A549 (cell line): ENCODE measurements at regions not wholly inside any gene's neighbourhood (a gene's known extent, or its start where the extent isn't known, plus 50 kb on each side); places are given as distances from the start of the nearest gene placed in this dataset.

ENCODE experiments used
- EP300 ChIP-seq, 2 experiments: fragments of >200 bp; sonication (Bioruptor Twin); formaldehyde crosslinking; IDR thresholded peaks; 2 replicates in 1 of 2; 3 replicates in 1 of 2; pipeline ENCODE4 v1.6.1; 2016 to 2017
- ESRRA ChIP-seq: fragments of 150-350 bp; IDR thresholded peaks from 2 replicates; pipeline ENCODE4 v1.6.1; 2014; ENCODE audit warnings: mild to moderate bottlenecking, low read length, borderline replicate concordance
- GATA3 ChIP-seq: IDR thresholded peaks from 2 replicates; pipeline ENCODE4 v1.6.1; 2012; ENCODE audit warnings: borderline replicate concordance
- HDAC2 ChIP-seq: fragments of 200-600 bp; sonication (generic); IDR thresholded peaks from 2 replicates; pipeline ENCODE4 v1.6.1; 2016
- MYC ChIP-seq: IDR thresholded peaks from 2 replicates; pipeline ENCODE4 v1.6.1; 2012; ENCODE audit warnings: mild to moderate bottlenecking, inconsistent platforms, low read length, improper control_type of control experiment, borderline replicate concordance
- POLR2AphosphoS2 ChIP-seq: conservative IDR thresholded peaks from 2 replicates; pipeline ENCODE4 v1.6.1; 2012; ENCODE audit warnings: low read length, improper control_type of control experiment, inconsistent platforms
- RAD21 ChIP-seq, 2 experiments: fragments of >200 bp in 1 of 2; sonication (Bioruptor Twin) in 1 of 2; formaldehyde crosslinking in 1 of 2; IDR thresholded peaks in 1 of 2; conservative IDR thresholded peaks in 1 of 2; 2 replicates in 1 of 2; 3 replicates in 1 of 2; pipeline ENCODE4 v1.6.1; 2012 to 2018; ENCODE audit warnings: inconsistent platforms in 1 of 2
- SREBF2 ChIP-seq: fragments of 450-650 bp; IDR thresholded peaks from 2 replicates; pipeline ENCODE4 v1.6.1; 2014; ENCODE audit warnings: mild to moderate bottlenecking, moderate library complexity
- ZC3H11A ChIP-seq: fragments of 450-650 bp; IDR thresholded peaks from 2 replicates; pipeline ENCODE4 v1.6.1; 2014; ENCODE audit warnings: antibody characterized with exemption, mild to moderate bottlenecking
- TF ChIP-seq, protein P1 (sequence below): fragments of >200 bp; sonication (Bioruptor Twin); formaldehyde crosslinking; IDR thresholded peaks from 3 replicates; pipeline ENCODE4 v1.5.1; 2016
- TF ChIP-seq, protein P2 (sequence below): fragments of 450-650 bp; IDR thresholded peaks from 2 replicates; pipeline ENCODE4 v1.6.1; 2014; ENCODE audit warnings: antibody characterized with exemption
- TF ChIP-seq, protein P3 (sequence below): IDR thresholded peaks from 2 replicates; pipeline ENCODE4 v1.6.1; 2012
- TF ChIP-seq, protein P4 (sequence below): fragments of 250-450 bp; sonication (Bioruptor Pico); IDR thresholded peaks from 2 replicates; pipeline ENCODE4 v1.5.0; 2021; ENCODE audit warnings: mild to moderate bottlenecking, moderate library complexity, borderline replicate concordance

DNA sequence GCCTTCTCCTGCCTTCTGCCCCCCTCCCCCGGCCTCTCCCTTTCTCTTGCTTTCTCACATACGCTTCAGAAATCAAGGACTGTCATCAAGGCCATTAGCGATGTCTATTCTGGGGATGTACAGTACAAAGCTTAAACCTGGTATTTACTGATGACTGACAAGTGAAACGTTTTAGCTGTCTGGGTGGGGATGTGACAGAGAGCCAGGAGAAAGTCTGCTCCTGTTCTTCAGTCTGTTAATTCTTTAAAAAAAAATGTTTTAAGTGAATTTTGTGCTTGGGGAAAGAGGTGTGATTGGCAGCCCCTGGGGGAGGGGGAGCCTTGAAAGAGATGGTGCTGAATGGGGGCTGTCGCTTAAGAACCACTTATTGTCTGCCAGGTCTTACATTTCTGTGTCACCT lies 283.0 kb upstream of the PLXNA2 start:
- TF ChIP-seq RAD21 (conservative IDR thresholded peaks at IDR 0.05 in 1 of 2, IDR thresholded peaks at IDR 0.05 in 1 of 2) (no peak), HDAC2 (no peak), ZC3H11A (no peak), MYC (no peak), ESRRA (no peak), GATA3 (no peak), POLR2AphosphoS2 (no peak), EP300 (IDR thresholded peaks at IDR 0.05) (no peak), SREBF2 (no peak)
- TF ChIP-seq, protein P1, sequence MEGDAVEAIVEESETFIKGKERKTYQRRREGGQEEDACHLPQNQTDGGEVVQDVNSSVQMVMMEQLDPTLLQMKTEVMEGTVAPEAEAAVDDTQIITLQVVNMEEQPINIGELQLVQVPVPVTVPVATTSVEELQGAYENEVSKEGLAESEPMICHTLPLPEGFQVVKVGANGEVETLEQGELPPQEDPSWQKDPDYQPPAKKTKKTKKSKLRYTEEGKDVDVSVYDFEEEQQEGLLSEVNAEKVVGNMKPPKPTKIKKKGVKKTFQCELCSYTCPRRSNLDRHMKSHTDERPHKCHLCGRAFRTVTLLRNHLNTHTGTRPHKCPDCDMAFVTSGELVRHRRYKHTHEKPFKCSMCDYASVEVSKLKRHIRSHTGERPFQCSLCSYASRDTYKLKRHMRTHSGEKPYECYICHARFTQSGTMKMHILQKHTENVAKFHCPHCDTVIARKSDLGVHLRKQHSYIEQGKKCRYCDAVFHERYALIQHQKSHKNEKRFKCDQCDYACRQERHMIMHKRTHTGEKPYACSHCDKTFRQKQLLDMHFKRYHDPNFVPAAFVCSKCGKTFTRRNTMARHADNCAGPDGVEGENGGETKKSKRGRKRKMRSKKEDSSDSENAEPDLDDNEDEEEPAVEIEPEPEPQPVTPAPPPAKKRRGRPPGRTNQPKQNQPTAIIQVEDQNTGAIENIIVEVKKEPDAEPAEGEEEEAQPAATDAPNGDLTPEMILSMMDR = no peak
- TF ChIP-seq, protein P2, sequence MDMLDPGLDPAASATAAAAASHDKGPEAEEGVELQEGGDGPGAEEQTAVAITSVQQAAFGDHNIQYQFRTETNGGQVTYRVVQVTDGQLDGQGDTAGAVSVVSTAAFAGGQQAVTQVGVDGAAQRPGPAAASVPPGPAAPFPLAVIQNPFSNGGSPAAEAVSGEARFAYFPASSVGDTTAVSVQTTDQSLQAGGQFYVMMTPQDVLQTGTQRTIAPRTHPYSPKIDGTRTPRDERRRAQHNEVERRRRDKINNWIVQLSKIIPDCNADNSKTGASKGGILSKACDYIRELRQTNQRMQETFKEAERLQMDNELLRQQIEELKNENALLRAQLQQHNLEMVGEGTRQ = no peak
- TF ChIP-seq, protein P3, sequence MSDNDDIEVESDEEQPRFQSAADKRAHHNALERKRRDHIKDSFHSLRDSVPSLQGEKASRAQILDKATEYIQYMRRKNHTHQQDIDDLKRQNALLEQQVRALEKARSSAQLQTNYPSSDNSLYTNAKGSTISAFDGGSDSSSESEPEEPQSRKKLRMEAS = no peak
- TF ChIP-seq, protein P4, sequence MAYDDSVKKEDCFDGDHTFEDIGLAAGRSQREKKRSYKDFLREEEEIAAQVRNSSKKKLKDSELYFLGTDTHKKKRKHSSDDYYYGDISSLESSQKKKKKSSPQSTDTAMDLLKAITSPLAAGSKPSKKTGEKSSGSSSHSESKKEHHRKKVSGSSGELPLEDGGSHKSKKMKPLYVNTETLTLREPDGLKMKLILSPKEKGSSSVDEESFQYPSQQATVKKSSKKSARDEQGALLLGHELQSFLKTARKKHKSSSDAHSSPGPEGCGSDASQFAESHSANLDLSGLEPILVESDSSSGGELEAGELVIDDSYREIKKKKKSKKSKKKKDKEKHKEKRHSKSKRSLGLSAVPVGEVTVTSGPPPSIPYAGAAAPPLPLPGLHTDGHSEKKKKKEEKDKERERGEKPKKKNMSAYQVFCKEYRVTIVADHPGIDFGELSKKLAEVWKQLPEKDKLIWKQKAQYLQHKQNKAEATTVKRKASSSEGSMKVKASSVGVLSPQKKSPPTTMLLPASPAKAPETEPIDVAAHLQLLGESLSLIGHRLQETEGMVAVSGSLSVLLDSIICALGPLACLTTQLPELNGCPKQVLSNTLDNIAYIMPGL = no peak
